Tongue (tissue), 1 donor: ENCODE measurements at regions not wholly inside any gene's neighbourhood (a gene's known extent, or its start where the extent isn't known, plus 50 kb on each side); places are given as distances from the start of the nearest gene placed in this dataset.
A peak's percentile ranks its signal among the peaks of the same experiment; 100 is the strongest.

ENCODE experiments used
- DNase-seq: peaks from one replicate; pipeline ENCODE4 v3.0.0-alpha.2; 2015

DNA sequence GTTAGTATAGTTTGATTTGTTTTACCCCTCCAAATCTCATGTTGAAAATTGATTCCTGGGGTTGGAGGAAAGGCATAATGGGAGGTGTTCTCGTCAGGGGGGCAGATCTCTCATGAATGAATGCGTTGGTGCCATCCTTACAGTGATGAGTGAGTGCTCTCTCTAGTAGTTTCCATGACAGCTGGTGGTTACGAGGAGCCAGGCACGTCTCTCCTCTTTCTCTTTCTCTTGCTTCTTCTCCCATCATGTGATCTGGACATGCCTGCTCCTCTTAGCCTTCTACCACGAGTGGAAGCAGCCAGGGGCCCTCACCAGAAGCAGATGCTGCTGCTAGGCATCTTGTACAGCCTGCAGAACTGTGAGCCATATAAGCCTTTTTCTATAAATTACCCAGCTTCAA, 454.1 kb downstream of the EFNA5 start:
- DNase-seq, result peak; percentile 45

DNA sequence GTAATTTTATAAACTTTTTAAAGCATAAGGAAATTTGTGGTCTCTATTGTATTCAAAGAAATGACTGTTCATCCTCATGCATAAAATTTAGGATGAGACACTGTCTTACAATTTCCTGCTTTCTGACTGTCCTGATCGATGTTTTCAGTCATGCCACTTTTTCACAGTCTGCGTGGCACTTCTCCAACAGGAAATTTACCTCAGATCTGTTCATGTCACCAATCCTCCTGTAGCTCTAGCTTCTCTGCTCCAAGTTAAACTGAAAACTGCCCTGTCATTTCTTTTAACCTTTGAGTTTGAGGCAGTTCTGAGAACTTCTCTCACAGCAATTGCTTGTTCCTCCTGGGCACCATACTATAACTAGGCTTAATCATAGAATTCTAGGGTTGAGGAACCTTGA, 455.1 kb downstream of the EFNA5 start:
- DNase-seq, result no peak

DNA sequence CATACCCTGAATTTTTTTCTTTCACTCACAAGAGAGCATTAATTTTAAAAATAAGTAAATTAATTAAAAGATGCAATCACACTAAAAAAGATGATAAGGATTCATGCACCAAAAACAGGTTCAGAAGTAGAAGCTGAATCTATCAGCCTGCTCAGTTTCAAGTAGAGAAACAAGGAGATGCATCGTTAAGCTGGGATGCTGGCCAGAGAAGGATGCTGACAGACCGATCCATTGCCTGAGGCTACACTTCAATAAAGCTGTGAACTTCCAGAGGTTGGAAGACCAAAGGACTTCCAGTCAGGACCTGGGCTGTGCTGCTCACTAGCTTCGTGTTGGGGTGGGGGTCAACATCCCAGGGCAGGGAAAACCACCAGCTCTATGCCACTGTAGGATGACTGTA, 457.7 kb downstream of the EFNA5 start:
- DNase-seq, result no peak

DNA sequence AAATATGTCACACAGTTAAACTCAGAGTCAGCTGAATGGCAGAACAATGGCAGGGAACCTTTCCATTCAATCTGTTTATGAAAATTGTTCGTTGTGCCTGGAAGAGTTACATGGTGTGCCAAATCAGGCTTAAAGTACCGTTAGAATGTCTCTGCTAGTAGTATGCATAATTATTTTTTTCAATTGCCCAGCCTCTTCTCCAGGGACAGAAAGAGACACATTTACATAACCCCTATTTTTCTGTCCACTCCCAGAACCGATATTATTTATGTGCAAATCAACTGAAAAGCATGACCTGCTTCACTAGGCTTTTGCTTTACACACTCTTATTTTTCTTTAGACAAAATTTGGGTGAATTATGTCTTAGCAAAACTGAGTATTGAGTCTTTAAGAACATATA, 459.1 kb downstream of the EFNA5 start:
- DNase-seq, result no peak

DNA sequence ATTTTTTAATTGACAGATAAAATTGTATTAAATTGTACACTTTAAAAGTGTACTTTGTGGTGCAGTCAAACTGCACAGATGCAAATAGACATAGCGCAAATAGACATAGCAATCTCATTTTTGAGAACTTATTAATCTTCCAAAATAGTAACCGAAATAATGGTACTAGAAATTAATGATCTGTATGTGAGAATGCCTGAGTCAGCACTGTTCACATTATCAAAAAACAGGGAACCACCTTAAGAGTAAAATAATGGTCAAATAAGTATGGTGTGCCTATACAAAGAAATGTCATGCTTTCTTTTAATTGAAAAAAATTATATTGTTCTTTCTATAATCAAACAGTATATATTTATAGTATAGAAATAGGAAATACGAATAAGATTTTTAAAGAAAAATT, 461.9 kb downstream of the EFNA5 start:
- no peak for DNase-seq

DNA sequence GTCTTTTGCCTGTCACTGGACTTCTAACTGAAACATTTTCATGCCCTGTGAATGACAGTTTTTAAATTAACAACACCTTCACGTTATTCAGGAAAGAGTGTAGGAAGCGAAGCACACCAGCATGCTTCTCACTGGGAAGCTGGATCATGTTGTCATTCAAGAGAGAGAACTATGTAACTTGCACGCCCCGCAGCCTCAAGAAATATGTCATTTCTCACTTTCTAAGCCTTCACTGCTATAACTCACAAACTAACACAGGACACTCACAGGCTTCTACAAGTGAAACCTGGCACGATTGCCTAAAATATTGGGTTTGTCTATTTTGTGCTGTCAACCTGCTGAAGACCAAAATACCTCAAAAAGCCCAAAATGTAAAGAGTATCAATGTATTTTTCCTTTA, 466.3 kb downstream of the EFNA5 start:
- DNase-seq, result no peak

DNA sequence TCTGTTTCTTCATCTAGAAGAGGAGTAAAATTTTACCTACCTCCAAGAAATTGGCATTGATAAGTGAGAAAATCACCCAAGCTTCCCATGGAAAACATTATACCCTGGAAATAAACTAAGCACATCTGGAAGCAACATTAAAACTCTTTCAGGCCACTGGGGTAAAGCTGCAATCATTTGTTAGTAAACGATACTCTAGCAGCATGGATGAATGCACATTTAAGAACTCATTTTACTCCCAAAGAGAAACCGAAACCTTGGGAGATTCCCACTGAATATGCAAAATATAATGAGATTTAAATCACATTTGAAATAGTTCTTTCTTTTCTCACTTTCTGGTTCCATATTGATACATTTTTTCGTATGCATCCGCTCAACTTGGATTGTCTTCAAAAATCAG, 467.5 kb downstream of the EFNA5 start:
- no peak for DNase-seq

DNA sequence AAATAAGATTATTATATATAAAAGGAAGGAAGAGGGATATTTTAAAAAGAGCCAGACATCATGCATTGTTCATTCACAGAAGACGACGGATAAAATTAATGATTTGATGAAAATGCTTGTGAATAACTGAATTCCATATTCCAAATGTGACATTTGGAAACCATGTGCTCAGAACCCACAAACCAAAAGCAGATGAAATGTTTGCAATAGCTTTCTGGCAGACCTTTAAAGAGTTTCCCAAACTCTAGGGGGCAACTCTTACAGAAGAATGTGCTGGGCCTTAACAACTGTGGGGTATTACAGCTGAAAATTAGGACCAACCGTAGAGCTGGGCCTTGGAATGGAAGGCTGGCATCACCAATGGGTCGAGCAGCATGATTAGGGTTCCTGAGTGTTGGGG, 471.0 kb downstream of the EFNA5 start:
- no peak for DNase-seq

DNA sequence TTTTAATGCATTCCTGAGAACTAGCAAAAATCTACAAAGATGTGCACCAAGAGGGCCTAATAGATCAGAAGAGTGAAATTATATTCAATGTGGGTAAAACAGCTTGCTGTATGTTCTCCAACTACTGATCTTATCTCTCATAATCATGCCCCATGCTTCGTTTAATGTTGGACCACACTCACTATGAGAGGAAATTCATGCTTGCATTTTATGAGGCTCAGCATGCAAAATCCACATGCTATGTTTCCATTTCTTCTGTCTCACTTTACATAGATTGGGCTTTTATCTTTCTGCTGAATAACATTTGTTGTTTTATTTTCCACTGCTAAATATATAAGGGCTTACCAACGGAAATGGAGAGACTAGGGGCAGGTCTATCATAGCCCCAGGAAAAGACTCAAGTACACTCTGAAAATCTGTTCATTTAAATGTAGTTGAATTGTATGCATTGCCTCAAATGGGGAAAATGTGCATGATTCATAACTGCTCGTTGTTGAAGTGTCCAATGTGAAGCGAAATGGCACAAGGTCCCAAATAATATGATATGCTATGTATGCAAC, 474.2 kb downstream of the EFNA5 start:
- no peak for DNase-seq

DNA sequence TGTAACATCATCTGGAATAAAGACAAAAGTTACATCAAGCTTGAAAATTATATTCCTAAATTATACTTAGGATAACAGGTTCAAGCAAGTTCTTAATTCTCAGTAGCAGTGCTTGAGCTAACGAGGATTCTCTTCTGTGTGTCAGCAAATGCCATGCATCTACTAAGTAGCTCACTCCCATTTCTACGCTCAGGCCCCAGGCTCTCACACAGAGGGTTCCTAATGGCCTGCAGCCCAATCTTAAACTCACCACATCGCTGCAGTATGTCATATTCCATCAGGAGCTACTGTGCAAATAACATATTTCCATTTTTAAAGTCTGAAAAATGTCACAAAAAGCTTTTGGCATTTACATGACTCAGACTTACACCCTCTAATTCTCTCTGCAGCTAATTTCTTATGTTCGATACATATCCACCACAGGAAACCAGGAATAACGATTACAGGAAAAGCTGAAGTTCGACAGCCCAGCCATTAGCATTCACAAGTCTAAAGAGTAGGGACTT, 474.8 kb downstream of the EFNA5 start:
- DNase-seq, result no peak

DNA sequence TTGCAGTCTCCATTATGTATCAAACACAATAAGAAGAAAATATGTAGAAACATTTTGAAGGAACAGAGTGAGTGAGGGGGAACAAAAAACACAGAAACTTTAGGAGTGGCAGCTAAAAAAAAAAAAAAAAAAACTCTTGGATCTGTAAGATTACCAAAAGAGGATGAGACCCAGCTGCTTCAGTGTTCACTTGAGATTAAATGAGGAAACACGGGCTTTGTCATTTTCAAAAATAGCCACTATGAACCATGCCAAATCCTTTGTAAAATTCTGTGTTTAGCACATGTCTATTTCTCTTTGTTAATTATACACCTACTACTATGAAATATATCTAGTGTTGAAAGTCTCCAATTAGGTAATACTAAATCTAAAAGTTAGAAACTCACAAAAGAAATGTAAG, 485.9 kb downstream of the EFNA5 start:
- no peak for DNase-seq

DNA sequence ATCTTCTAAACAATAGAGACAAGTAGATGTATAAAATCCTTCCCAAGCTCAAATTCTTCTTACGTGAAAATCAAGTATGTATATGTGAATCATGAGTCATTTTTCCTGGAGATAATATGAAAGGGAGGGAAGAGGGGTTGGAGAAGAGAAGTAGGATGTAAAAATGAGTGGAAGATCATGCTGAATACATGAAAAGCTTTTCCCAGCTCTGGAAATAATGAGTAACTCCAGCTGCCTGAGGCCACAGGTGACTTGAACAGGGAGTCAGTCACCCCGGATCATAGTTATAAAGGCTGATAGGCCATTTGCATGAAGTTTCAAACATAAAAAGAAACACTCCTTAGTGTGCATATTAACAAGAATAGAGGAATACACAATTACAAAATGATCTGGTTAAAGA, 486.7 kb downstream of the EFNA5 start:
- no peak for DNase-seq

DNA sequence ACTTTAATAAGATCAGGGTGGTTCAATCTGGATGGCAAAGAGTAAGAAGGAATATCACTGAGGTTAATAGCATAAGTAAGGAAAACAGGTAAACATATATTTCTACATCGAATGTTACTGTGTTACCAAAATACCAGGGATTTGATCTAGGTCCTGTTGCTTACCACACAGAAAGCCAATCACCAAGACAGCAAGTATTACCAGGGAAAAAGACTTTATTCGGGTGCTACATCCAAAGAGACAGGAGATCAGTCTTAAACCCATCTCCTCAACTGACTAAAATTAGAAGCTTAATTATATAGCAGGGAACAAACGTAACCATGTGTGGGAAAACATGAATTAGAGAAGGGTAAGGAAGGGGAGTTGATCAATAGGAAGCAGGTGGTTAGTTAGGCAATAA, 500.1 kb downstream of the EFNA5 start:
- no peak for DNase-seq

DNA sequence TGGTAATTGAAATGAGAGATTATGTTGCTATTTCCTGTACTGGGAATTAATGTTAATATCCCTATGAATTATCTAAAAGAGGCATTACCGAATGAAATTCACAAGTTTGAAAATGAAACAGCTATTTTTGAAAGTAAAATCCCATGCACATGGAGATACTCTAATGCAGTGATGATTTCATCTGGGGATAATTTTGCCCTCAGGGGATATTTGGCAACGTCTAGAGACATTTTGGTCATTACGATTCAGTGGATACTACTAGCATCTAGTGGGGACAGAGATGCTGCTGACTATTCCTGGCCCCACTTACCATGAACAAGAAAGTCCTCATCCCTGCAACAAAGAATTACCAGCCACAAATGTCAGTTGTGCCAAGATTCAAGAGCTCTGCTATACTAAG, 500.9 kb downstream of the EFNA5 start:
- no peak for DNase-seq

DNA sequence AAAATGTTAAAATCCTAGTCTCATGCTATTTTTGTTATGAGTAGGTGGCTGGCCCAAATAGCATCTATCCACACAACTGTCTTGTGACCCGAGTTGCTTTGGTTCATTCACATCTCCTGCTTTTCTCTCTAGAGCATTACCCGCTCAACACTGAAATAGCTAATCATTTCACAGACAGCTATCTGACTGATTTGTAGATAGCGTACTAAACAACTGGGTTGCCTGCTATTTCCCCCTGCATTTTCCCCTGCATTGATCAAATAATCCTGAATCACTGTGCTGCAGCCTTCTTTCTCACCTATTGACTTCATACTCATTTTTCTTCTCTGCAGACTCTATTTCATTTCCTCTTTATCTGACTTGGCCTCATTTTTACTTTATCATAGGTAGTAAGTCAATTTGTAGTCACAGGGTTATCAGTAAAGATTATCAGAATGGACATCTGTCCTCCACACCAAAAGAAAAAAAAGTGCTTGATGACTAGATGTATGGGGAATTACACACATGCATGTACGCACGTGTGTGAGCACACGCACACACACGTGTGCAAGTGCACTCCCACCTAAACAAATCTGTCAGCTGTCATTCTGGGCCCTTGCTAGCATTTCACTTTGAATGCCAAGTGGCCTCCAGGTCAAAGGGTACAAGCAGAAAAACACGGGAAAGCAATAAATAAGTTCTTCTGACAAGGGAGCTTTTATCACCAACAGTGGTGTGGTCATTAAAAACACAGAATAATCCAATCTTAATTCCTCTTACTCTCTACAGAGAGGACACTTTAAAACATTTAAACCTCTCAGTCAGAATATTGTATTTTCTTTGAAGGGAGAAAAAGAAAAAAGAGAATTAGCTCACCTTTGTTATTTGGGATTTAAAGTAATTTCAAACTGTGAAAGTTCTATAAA, 501.6 kb downstream of the EFNA5 start:
- DNase-seq, result no peak

DNA sequence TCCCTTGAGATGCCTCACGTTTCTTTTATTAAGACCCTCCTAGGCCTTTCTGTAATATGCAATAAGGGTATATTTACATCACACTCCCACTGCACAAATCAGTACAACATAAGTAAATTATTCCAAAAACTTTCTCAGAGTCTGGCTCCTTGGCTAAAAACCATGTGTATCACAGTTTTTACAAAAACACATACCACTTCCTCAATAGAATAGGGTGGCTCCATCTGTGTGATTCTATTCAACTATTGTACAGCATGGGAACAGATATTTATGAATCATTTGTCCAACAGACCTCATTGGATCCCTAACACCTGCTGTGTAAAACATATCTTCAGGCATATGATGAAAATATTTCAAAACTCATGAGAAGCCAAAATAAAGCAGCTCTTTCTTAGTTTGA, 502.7 kb downstream of the EFNA5 start:
- no peak for DNase-seq

DNA sequence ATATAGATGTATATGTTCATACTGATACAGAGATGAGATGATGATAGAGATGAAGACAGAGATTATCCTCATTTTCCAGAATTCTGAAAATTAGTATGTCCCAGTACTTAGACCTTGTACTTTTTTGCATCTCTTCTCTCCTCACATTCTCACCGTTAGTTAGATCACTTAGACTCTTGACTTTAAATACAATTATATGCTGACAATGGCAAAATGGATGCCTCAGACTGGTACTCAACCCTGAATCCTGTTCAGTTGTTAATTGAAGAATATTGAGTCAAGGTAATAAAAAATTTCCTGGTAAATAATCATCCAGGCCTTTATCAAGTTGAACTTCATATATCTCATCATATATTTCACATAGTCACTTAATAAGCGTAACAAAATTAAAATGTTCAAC, 505.4 kb downstream of the EFNA5 start:
- DNase-seq, result no peak

DNA sequence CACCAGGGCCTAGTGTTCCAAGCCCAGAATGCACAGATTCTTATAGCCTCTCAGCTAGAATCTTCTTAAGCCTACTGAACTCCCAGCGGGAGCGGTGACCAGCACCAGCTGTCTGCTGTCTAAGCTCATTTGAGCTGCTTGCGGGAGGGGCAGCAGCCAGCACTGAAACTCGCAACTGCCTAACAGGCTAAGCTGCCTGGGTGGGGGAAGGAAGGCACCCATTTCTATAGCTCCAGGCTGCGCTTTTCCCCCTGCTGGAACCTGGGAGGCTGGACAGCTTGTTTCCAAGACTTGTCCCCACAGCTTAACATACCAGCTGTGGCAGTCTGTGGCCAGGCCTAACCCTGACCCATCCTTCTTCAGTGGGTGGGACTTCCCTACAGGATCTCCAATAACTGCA, 512.9 kb downstream of the EFNA5 start:
- DNase-seq, result peak; percentile 70

DNA sequence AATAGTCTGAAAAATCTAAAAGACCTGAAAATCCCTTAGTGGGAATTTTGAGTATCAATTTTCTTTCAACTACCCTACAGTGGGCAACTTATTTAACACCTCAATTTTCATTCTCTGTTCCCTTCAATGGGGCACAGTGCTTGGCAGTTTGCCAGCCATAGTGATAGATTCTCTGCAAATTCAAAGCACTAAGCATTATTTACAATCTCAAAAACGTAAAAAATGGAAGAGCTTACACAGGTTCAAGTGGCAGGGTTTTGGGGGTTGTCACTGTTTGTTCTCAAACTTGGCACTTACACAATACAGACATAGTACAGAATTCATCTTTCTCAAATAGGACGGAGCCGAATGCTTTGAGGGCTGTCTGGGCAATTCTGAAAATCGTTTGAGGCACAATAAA, 515.0 kb downstream of the EFNA5 start:
- DNase-seq, result peak; percentile 20

DNA sequence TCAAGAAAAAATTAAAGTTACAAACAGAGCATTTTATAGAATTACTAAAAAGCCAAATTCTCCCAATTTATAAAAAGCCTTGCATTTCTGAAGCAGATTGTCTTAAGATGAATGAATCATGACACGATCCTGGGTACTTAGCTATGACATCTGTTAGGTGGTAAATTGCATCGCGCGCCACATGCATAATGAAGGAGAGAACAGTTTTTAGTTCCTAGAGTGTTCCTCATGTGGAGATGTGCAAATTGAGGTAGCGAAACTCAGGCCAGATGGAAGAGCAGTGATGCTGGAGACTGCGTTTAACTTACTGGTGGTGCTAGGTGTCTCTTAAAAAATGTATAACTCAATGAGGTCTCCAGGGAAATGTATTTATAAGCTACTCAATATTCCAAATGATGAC, 516.1 kb downstream of the EFNA5 start:
- no peak for DNase-seq

DNA sequence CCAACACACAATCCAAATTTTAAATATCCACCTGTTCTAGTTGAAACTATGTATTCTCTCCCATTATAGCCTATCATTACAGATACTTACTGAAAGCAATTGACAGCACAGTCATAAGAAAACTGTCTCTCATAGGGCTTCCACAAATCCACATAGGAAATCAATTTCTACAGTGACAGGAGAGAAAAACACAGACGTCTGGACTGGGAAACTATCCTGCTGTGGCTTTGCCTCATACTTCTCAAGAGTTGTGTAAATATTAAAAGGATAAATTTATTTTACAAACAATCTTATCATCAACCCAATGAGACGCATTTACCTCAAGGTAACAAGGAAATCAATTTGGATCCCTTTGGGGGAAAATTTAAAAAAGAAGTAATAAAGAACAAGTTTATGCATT, 517.5 kb downstream of the EFNA5 start:
- DNase-seq, result no peak

DNA sequence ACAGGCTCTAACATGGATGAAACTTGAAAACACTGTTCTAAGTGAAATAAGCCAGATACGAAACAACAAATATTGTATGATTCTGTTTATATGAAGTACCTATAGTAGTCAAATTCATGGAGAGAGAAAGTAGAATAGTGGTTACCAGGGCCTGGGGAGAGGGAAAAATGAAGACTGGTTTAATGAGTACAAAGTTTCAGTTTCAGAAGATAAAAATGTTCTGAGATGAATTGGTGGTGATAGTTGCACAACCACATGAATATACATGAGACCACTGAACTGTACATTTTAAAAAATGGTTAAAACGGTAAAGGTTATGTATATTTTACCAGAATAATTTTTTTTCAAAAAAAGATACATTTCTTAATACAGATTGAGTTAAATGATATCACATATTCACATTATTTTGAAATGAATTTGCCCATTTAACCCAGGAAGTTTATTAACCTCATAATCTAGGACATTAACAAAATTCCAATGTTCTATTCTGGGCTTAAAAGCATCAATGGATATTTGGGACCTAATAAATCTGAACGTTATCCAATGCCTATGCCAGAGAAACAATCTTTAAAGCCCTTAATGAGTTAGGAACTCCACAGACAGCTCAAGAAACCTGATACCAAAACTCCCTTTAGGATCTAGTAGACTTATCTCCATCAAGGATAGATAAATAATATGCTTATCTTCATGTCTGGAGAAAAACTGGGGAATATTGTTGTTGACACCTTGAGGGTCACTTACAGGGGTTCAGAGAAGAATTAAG, 521.3 kb downstream of the EFNA5 start:
- no peak for DNase-seq

DNA sequence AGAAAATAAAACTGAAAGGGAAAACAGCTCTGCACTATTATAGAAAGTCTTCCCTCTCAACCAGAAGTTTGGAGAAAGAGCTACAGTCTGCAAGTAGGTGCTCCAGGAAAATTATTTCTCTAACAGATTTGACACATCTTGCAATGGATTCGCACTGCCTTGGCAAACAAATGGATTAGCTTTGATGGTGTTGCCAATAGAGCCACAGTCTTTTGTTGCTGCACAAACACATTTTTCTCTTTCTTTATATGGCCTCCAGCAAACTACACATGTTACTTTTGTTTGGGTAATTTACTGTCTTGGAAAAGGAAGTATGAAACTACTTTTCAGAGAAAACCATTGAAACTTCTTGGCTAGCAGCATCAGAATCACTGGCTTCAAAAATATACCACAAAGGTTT, 523.1 kb downstream of the EFNA5 start:
- peak; percentile 68 for DNase-seq
